ENCODE measurements at regions not wholly inside any gene's neighbourhood (a gene's known extent, or its start where the extent isn't known, plus 50 kb on each side); places are given as distances from the start of the nearest gene placed in this dataset.

DNA sequence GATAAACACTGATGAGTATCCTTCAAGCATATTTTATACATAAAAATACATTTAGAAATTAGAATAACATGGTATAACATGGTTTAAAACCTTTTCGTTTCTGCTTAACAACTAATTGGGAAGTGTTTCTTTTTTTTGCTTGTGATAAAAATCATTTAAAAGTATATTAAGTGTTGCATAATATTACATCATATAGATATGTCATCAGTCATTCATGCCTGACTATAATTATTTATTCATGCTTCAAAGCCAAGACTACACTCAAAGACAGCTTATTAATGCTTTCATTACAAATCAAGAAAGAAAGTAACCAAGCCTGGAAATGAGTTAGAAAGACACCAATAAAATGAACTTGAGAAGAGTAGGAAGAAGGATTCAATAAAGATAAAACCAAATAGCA lies 136.6 kb upstream of the TP63 start:
- Histone ChIP-seq H3K4me1 (ENCODE audit: insufficient read depth, poor library complexity, severe bottlenecking) (peaks cover 22% of the 10 kb centered on the region), H3K27ac (ENCODE audit: poor library complexity, severe bottlenecking) (no peak overlapping the region), H3K27me3 (ENCODE audit: insufficient read depth, poor library complexity, severe bottlenecking) (no peaks in the 10 kb centered on the region), H3K36me3 (ENCODE audit: low read depth) (no peaks in the 10 kb centered on the region), H3K9me3 (ENCODE audit: severe bottlenecking) (no peaks in the 10 kb centered on the region), H3K4me3 (ENCODE audit: severe bottlenecking) (no peak overlapping the region)
- DNase-seq (ENCODE audit: low spot score) (no peak), ATAC-seq (ENCODE audit: low read depth) (no peak)
- TF ChIP-seq, protein P1, sequence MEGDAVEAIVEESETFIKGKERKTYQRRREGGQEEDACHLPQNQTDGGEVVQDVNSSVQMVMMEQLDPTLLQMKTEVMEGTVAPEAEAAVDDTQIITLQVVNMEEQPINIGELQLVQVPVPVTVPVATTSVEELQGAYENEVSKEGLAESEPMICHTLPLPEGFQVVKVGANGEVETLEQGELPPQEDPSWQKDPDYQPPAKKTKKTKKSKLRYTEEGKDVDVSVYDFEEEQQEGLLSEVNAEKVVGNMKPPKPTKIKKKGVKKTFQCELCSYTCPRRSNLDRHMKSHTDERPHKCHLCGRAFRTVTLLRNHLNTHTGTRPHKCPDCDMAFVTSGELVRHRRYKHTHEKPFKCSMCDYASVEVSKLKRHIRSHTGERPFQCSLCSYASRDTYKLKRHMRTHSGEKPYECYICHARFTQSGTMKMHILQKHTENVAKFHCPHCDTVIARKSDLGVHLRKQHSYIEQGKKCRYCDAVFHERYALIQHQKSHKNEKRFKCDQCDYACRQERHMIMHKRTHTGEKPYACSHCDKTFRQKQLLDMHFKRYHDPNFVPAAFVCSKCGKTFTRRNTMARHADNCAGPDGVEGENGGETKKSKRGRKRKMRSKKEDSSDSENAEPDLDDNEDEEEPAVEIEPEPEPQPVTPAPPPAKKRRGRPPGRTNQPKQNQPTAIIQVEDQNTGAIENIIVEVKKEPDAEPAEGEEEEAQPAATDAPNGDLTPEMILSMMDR (IDR thresholded peaks at IDR 0.05; ENCODE audit: poor library complexity, severe bottlenecking), result no peak

DNA sequence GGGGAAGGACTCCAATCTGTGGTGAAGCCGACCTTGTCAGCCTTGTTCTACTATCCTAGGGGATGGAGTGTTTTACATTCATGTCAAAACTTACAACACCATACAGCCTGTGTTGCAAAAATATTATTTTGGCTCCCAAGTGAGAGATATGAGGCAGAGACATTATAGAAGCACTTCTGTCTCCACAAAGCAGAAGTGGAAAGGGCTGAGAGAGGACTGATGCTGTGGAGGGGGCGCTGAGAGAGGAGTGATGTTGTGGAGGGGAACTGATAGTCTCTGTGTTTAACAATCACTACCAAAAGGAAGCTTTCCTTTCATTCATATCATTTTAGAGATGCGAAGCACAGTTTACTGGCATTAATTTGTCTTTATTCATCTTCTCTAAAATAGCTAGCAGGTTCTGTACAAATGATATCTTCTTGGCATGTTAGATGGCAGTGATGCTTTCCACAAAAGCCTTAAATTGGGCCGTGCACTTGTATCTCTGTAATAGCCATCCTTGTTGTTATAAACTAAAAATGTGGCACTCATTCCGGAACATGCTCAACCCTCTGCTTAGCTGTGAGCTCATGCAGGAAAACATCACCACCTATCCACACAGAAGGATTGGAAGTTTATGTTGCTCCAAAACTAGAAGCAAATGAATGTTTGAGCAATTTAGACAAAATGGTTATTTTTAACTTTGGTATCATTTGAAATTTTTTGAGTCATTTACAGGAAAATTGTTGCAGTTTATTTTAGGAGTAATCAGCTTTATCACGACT lies 134.6 kb upstream of the TP63 start:
- H3K4me1 ChIP-seq (ENCODE audit: insufficient read depth, poor library complexity, severe bottlenecking), result peaks cover 3% of the 10 kb centered on the region
- TF ChIP-seq, protein P1 (IDR thresholded peaks at IDR 0.05; ENCODE audit: poor library complexity, severe bottlenecking), result no peak
- no peaks in the 10 kb centered on the region for H3K36me3 ChIP-seq (ENCODE audit: low read depth)
- no peak for ATAC-seq (ENCODE audit: low read depth)
- no peaks in the 10 kb centered on the region for H3K27me3 ChIP-seq (ENCODE audit: insufficient read depth, poor library complexity, severe bottlenecking)
- DNase-seq (ENCODE audit: low spot score), result no peak
- no peaks in the 10 kb centered on the region for H3K9me3 ChIP-seq (ENCODE audit: severe bottlenecking)
- no peak overlapping the region for H3K4me3 ChIP-seq (ENCODE audit: severe bottlenecking)
- no peak overlapping the region for H3K27ac ChIP-seq (ENCODE audit: poor library complexity, severe bottlenecking)

DNA sequence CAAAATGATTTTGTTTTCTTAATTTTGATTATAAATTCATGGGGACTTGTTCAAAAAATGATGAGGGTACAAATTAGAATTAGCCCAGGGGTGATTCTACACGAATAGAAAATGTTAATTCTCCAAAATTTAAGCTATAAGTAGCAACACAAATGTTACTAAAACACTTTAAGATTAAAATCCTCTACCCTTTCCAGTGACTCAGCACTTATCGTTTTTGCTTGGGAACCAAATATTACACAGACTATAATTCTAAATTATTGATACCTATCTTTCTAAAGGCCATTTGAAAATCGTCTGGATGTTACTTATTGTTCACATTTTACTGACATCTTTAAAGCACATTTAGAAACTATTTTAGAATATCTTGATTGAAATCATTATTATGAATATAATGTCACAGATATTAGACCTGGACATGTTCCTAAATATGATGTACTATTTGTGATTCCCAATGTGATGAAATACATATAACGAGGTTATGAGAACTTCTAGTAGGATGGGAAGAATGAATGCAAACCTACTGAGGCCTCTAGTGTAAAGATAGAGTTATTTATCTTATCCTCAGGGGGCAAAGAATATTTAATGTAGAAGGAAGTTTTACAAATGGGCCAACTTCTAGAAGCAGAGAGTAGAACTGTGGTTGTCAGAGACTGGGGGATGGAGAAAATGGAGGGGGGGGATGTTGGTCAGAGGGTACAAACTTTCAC lies 132.0 kb upstream of the TP63 start:
- Histone ChIP-seq H3K4me3 (ENCODE audit: severe bottlenecking) (no peak overlapping the region), H3K36me3 (ENCODE audit: low read depth) (no peaks in the 10 kb centered on the region), H3K4me1 (ENCODE audit: insufficient read depth, poor library complexity, severe bottlenecking) (peaks cover 2% of the 10 kb centered on the region), H3K27me3 (ENCODE audit: insufficient read depth, poor library complexity, severe bottlenecking) (no peaks in the 10 kb centered on the region), H3K27ac (ENCODE audit: poor library complexity, severe bottlenecking) (no peak overlapping the region), H3K9me3 (ENCODE audit: severe bottlenecking) (no peaks in the 10 kb centered on the region)
- ATAC-seq (ENCODE audit: low read depth) (no peak), DNase-seq (ENCODE audit: low spot score) (no peak)
- TF ChIP-seq, protein P1 (IDR thresholded peaks at IDR 0.05; ENCODE audit: poor library complexity, severe bottlenecking), result no peak

DNA sequence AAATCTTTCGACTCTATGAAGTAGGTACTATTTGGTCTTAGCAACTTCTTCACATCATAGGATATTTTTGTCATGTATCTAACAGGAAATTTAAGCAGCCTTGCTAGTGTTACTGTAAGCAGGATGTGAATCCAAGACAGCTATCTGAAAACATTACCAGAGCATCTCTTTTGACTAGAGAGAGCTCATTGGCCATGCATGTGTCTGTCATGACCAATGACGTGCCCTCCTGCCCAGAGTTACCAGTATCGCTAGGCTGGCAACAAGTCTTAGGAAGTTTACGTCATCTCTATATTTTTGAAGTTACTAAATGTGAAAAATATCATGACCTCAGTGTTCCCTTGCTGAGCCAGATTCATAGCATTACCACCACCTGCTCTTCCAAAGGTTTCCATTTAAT lies 130.9 kb upstream of the TP63 start:
- DNase-seq (ENCODE audit: low spot score) (no peak), ATAC-seq (ENCODE audit: low read depth) (no peak)
- Histone ChIP-seq H3K9me3 (ENCODE audit: severe bottlenecking) (no peaks in the 10 kb centered on the region), H3K27me3 (ENCODE audit: insufficient read depth, poor library complexity, severe bottlenecking) (no peaks in the 10 kb centered on the region), H3K4me1 (ENCODE audit: insufficient read depth, poor library complexity, severe bottlenecking) (no peaks in the 10 kb centered on the region), H3K4me3 (ENCODE audit: severe bottlenecking) (no peak overlapping the region), H3K36me3 (ENCODE audit: low read depth) (no peaks in the 10 kb centered on the region), H3K27ac (ENCODE audit: poor library complexity, severe bottlenecking) (no peak overlapping the region)
- TF ChIP-seq, protein P1 (IDR thresholded peaks at IDR 0.05; ENCODE audit: poor library complexity, severe bottlenecking), result no peak
